GM23338 (cell line): ENCODE measurements at regions not wholly inside any gene's neighbourhood (a gene's known extent, or its start where the extent isn't known, plus 50 kb on each side); places are given as distances from the start of the nearest gene placed in this dataset.

ENCODE experiments used
- ATAC-seq: fragments of 200-7000 bp; cut with Tn5 transposase; 3 replicates; pipeline ENCODE4 v1.9.1; 2020
- DNase-seq: peaks from one replicate; pipeline ENCODE4 v3.0.0-alpha.2; 2015; ENCODE audit warnings: low spot score
- H2AFZ ChIP-seq: fragments of 200-600 bp; sonication (generic); 2 replicates; pipeline ENCODE4 v1.8.0; 2016; ENCODE audit warnings: antibody characterized with exemption, mild to moderate bottlenecking, moderate library complexity
- H3F3A ChIP-seq: fragments of 200-600 bp; sonication (generic); replicated peaks from 2 replicates; pipeline ENCODE4 v1.8.0; 2017; ENCODE audit warnings: antibody characterized with exemption, mixed run types, low read depth
- H3K27ac ChIP-seq: fragments of 200-600 bp; sonication (generic); 2 replicates; pipeline ENCODE4 v1.6.1; 2016; ENCODE audit warnings: low read depth
- H3K27me3 ChIP-seq: fragments of 200-600 bp; sonication (generic); 2 replicates; pipeline ENCODE4 v1.8.0; 2016; ENCODE audit warnings: mild to moderate bottlenecking, mixed run types, moderate library complexity; ENCODE audit not compliant: insufficient read depth
- H3K36me3 ChIP-seq: fragments of 200-600 bp; sonication (generic); 2 replicates; pipeline ENCODE4 v1.8.0; 2016; ENCODE audit warnings: mild to moderate bottlenecking; ENCODE audit not compliant: insufficient read depth
- H3K4me1 ChIP-seq: fragments of 200-600 bp; sonication (generic); 2 replicates; pipeline ENCODE4 v1.8.0; 2016; ENCODE audit warnings: mild to moderate bottlenecking, moderate library complexity; ENCODE audit not compliant: insufficient read depth
- H3K4me2 ChIP-seq: fragments of 200-600 bp; sonication (generic); 2 replicates; pipeline ENCODE4 v1.7.1; 2017; ENCODE audit warnings: mixed run types
- H3K4me3 ChIP-seq: fragments of 200-600 bp; sonication (generic); 2 replicates; pipeline ENCODE4 v1.6.1; 2016; ENCODE audit warnings: mixed run types
- H3K79me2 ChIP-seq: fragments of 200-600 bp; sonication (generic); replicated peaks from 2 replicates; pipeline ENCODE4 v1.8.0; 2017; ENCODE audit warnings: mild to moderate bottlenecking; ENCODE audit not compliant: insufficient read depth
- H3K9me2 ChIP-seq: fragments of 200-600 bp; sonication (generic); 2 replicates; pipeline ENCODE4 v1.8.0; 2017; ENCODE audit not compliant: insufficient read depth
- H4K20me1 ChIP-seq: fragments of 200-600 bp; sonication (generic); replicated peaks from 2 replicates; pipeline ENCODE4 v1.8.0; 2017; ENCODE audit warnings: mild to moderate bottlenecking; ENCODE audit not compliant: insufficient read depth
- H3K27ac Mint-ChIP-seq: 2 replicates; pipeline ENCODE4 v1.8.0; 2020; ENCODE audit warnings: inconsistent platforms, mild to moderate bottlenecking, moderate library complexity, mixed read lengths
- H3K27me3 Mint-ChIP-seq: 3 replicates; pipeline ENCODE4 v1.8.0; 2022; ENCODE audit warnings: low read depth, mild to moderate bottlenecking, moderate library complexity, mixed read lengths, inconsistent platforms; ENCODE audit not compliant: insufficient read depth, poor library complexity
- H3K36me3 Mint-ChIP-seq: 3 replicates; pipeline ENCODE4 v1.8.0; 2021; ENCODE audit warnings: low read depth, mild to moderate bottlenecking, inconsistent platforms, moderate library complexity, mixed read lengths
- H3K4me1 Mint-ChIP-seq: 3 replicates; pipeline ENCODE4 v1.8.0; 2020; ENCODE audit warnings: mild to moderate bottlenecking, inconsistent platforms, mixed read lengths
- H3K4me3 Mint-ChIP-seq: 3 replicates; pipeline ENCODE4 v1.8.0; 2021; ENCODE audit warnings: moderate library complexity, mild to moderate bottlenecking, inconsistent platforms, mixed read lengths
- H3K9me3 Mint-ChIP-seq: 3 replicates; pipeline ENCODE4 v1.8.0; 2020; ENCODE audit warnings: moderate library complexity, mild to moderate bottlenecking, inconsistent platforms, mixed read lengths
- CREB1 ChIP-seq: fragments of 250-450 bp; sonication (Bioruptor Pico); IDR thresholded peaks from 2 replicates; pipeline ENCODE4 v1.5.0; 2020; ENCODE audit warnings: low read depth, mild to moderate bottlenecking, moderate library complexity
- EZH2 ChIP-seq: fragments of 200-600 bp; sonication (generic); IDR thresholded peaks from one replicate; pipeline ENCODE4 v1.8.0; 2017; ENCODE audit warnings: antibody characterized with exemption, mild to moderate bottlenecking, low read depth; ENCODE audit not compliant: unreplicated experiment
- EZH2phosphoT487 ChIP-seq: fragments of 200-600 bp; sonication (generic); IDR thresholded peaks from one replicate; pipeline ENCODE4 v1.8.1; 2018; ENCODE audit warnings: antibody characterized with exemption; ENCODE audit not compliant: unreplicated experiment
- JUNB ChIP-seq: IDR thresholded peaks from one replicate; pipeline ENCODE4 v1.6.1; 2016; ENCODE audit warnings: antibody characterized with exemption; ENCODE audit not compliant: unreplicated experiment
- NANOG ChIP-seq: IDR thresholded peaks from 2 replicates; pipeline ENCODE4 v1.6.1; 2016; ENCODE audit warnings: antibody characterized with exemption, borderline replicate concordance
- POLR2AphosphoS5 ChIP-seq: IDR thresholded peaks from 2 replicates; pipeline ENCODE4 v1.6.1; 2016; ENCODE audit warnings: antibody characterized with exemption, low read depth
- REST ChIP-seq: IDR thresholded peaks from one replicate; pipeline ENCODE4 v1.6.1; 2018; ENCODE audit warnings: antibody characterized with exemption; ENCODE audit not compliant: unreplicated experiment
- STAT1 ChIP-seq: IDR thresholded peaks from one replicate; pipeline ENCODE4 v1.6.1; 2016; ENCODE audit warnings: antibody characterized with exemption; ENCODE audit not compliant: unreplicated experiment
- ZNF114 ChIP-seq: fragments of 250-450 bp; sonication (Bioruptor Pico); IDR thresholded peaks from 2 replicates; pipeline ENCODE4 v1.5.0; 2020; ENCODE audit warnings: mild to moderate bottlenecking, moderate library complexity
- ZNF331 ChIP-seq: fragments of 250-450 bp; sonication (Bioruptor Pico); IDR thresholded peaks from 2 replicates; pipeline ENCODE4 v1.5.0; 2020; ENCODE audit warnings: low read depth, mild to moderate bottlenecking, moderate library complexity
- ZNF462 ChIP-seq: fragments of 250-450 bp; sonication (Bioruptor Pico); IDR thresholded peaks from 2 replicates; pipeline ENCODE4 v1.5.0; 2020; ENCODE audit warnings: mild to moderate bottlenecking, moderate library complexity
- TF ChIP-seq, protein P1 (sequence below), 2 experiments: fragments of 200-600 bp in 1 of 2; sonication (generic) in 1 of 2; conservative IDR thresholded peaks; 2 replicates each; pipeline versions ENCODE4 v1.5.1 to v1.6.1; 2016 to 2017; ENCODE audit warnings: antibody characterized with exemption in 2 of 2, low read depth in 2 of 2, mild to moderate bottlenecking in 2 of 2, moderate library complexity in 1 of 2
- TF ChIP-seq, protein P2 (sequence below): IDR thresholded peaks from 2 replicates; pipeline ENCODE4 v1.6.1; 2016; ENCODE audit warnings: antibody characterized with exemption

- Histone ChIP-seq H3K79me2 (no peaks in the 10 kb centered on the region), H3K4me3 (no peak overlapping the region), H3K27me3 (no peaks in the 10 kb centered on the region), H3K4me1 (no peaks in the 10 kb centered on the region), H4K20me1 (no peaks in the 10 kb centered on the region), H3F3A (no peaks in the 10 kb centered on the region), H3K27ac (no peak overlapping the region), H2AFZ (no peak overlapping the region), H3K4me2 (no peak overlapping the region), H3K9me2 (peaks cover 5% of the 10 kb centered on the region; the same call in 1 of the 2 replicates), H3K36me3 (no peaks in the 10 kb centered on the region)
- Mint-ChIP-seq H3K27me3 (no peaks in the 10 kb centered on the region), H3K27ac (no peak overlapping the region), H3K4me1 (no peaks in the 10 kb centered on the region), H3K36me3 (peaks cover 26% of the 10 kb centered on the region; the same call in 2 of the 3 replicates), H3K4me3 (no peak overlapping the region), H3K9me3 (peaks cover 27% of the 10 kb centered on the region)
- ATAC-seq = no peak
- DNase-seq = no peak
- no peak for TF ChIP-seq JUNB
- TF ChIP-seq, protein P1, sequence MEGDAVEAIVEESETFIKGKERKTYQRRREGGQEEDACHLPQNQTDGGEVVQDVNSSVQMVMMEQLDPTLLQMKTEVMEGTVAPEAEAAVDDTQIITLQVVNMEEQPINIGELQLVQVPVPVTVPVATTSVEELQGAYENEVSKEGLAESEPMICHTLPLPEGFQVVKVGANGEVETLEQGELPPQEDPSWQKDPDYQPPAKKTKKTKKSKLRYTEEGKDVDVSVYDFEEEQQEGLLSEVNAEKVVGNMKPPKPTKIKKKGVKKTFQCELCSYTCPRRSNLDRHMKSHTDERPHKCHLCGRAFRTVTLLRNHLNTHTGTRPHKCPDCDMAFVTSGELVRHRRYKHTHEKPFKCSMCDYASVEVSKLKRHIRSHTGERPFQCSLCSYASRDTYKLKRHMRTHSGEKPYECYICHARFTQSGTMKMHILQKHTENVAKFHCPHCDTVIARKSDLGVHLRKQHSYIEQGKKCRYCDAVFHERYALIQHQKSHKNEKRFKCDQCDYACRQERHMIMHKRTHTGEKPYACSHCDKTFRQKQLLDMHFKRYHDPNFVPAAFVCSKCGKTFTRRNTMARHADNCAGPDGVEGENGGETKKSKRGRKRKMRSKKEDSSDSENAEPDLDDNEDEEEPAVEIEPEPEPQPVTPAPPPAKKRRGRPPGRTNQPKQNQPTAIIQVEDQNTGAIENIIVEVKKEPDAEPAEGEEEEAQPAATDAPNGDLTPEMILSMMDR (conservative IDR thresholded peaks at IDR 0.05; ENCODE audit: low read depth in 2 of 2) = no peak
- TF ChIP-seq ZNF331 (CRISPR knock-in tag) = no peak
- TF ChIP-seq POLR2AphosphoS5 = no peak
- no peak for TF ChIP-seq STAT1
- TF ChIP-seq, protein P2, sequence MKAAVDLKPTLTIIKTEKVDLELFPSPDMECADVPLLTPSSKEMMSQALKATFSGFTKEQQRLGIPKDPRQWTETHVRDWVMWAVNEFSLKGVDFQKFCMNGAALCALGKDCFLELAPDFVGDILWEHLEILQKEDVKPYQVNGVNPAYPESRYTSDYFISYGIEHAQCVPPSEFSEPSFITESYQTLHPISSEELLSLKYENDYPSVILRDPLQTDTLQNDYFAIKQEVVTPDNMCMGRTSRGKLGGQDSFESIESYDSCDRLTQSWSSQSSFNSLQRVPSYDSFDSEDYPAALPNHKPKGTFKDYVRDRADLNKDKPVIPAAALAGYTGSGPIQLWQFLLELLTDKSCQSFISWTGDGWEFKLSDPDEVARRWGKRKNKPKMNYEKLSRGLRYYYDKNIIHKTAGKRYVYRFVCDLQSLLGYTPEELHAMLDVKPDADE = no peak
- TF ChIP-seq EZH2 = no peak
- TF ChIP-seq ZNF114 (CRISPR knock-in tag) = no peak
- no peak for TF ChIP-seq NANOG
- no peak for TF ChIP-seq ZNF462 (CRISPR knock-in tag)
- no peak for TF ChIP-seq REST
- TF ChIP-seq EZH2phosphoT487 = no peak
- TF ChIP-seq CREB1 (CRISPR knock-in tag) = no peak
Observed at GRCh38 chr9:78463750-78464149, 166.8 kb downstream of the PSAT1 start.
